HG02763 (cell line): ENCODE measurements at regions not wholly inside any gene's neighbourhood (a gene's known extent, or its start where the extent isn't known, plus 50 kb on each side); places are given as distances from the start of the nearest gene placed in this dataset.
"Not testable (repeated sequence)": the region's sequence is repeated elsewhere in the genome, so short reads cannot be mapped to it uniquely, and the experiment has no call there.

Experiments
- ATAC-seq: cut with Tn5 transposase; IDR thresholded peaks from one replicate; pipeline ENCODE4 v1.9.1; 2021; ENCODE audit warnings: mild to moderate bottlenecking, moderate library complexity; ENCODE audit not compliant: unreplicated experiment

DNA sequence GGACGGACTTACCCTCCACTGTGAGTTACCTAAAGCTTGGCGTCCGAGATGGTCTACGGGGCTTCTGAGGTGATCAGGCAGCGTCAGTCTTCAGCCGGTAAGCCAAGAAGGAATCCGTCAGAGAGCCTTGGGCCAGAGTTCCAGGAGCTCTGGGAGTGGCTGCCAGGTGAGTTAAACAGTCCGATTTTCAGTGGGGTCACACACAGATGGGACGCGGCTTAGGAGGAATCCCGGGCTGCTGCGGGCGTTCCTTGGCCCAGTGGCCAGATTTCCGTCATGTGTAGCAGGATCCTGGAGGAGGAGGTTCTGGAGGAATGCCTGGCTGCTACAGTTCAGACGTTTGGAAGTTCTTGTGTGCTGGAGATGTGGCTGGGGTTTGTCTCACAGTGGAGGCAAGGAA lies 700.7 kb upstream of the NEGR1 start:
- not testable (repeated sequence) for ATAC-seq

GRCh38 chr1:72969461-72969860 lies 687.1 kb upstream of the NEGR1 start:
- ATAC-seq, result no peak

- no peak for ATAC-seq
Observed at GRCh38 chr1:72954943-72955342, 672.6 kb upstream of the NEGR1 start.

DNA sequence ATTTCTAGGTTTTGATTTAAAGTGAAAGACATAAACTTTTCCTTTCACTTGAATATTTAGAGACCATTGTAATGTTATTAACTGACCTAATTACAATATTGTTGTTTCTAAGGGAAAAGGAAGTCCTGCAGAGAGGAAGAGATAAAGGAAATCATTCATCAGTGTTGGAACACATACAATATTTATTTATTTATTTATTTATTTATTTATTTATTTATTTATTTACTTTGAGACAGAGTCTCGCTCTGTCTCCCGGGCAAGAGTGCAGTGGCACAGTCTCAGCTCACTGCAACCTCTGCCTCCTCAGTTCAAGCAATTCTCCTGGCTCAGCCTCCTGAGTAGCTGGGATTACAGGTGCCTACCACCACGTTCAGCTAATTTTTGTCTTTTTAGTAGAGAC lies 668.6 kb upstream of the NEGR1 start:
- not testable (repeated sequence) for ATAC-seq

DNA sequence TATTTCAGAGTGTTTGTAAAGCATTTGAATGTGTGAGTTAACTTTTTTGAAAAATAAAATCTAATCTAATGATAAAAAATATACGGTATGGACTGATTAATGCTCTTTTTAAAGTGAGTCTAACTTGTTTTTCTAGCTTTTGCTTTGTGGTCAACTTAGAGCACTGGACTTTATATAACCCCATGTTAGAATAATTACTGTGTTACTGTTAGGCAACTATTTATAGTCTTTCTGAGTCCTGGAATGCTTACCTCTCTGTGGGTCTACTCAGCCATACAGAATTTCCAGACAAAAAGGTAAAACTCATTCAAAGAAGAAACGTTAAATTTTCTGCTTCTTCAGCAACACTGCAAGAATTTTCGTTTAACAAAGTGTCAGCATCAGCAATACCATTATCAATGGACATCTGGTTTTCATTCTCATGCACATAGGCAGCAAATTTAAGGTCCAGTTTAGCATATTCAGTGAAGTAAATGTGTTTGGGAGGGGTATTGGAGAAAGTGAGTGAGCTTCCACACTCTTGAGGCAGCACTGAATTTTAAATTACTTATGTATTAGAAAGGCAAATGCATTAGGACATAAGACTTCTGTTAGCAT lies 664.7 kb upstream of the NEGR1 start:
- ATAC-seq, result no peak

DNA sequence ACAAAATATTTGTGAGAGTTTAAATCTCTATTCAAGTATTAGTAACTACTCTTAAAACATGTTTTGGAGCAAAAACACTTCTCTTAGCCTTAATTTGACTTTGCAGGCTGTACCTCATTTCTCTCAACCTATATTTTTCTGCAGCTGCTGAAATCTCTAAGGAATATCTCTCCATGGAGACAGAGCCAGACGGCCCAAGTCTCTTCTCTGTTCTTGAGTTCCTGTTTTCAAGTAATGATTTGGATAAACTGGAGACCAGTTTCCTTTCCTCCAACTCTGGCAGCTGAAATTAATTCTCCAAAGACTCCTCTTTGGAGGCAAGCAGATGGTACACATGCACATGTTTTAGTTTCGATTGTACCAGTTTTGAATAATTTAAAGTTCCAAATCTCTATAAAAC lies 659.7 kb upstream of the NEGR1 start:
- no peak for ATAC-seq

DNA sequence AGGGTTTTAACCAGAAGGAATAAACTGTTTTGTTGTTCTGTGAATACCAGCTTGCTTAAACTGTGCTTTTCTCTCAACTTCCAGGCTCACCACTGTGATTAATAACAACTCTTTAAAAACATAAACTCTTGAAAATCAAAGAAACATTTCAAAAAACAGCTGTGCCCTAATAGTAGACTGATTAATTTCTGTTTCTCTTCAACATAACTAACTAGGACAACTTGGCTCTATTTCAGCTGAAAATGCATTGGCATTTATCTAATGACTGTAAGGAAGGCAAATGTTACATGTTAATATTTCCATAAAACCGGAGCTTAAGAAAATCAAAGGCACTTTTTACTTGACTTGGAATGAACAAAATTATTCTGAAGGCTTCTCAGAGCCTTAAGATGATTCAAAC lies 656.1 kb upstream of the NEGR1 start:
- no peak for ATAC-seq

GRCh38 chr1:72937905-72938304 lies 655.6 kb upstream of the NEGR1 start:
- no peak for ATAC-seq

DNA sequence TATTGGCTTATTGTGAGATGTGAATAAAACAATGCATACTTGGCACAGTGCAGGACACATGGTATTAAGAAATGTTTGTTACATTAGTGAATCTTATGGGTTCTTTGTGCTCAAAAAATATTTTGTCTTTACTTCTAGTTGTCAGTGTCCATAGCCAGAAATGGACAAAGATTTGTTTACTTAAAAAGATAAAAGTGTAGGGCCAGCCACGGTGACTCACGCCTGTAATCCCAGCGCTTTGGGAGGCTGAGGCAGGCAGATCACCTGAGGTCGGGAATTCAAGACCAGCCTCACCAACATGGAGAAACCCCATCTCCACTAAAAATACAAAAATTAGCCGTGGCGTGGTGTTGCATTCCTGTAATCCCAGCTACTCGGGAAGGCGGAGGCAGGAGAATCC lies 654.6 kb upstream of the NEGR1 start:
- ATAC-seq, result no peak

- no peak for ATAC-seq
Observed at GRCh38 chr1:72936151-72936740, 653.9 kb upstream of the NEGR1 start.

- ATAC-seq, result no peak
Observed at GRCh38 chr1:72932025-72932424, 649.7 kb upstream of the NEGR1 start.

DNA sequence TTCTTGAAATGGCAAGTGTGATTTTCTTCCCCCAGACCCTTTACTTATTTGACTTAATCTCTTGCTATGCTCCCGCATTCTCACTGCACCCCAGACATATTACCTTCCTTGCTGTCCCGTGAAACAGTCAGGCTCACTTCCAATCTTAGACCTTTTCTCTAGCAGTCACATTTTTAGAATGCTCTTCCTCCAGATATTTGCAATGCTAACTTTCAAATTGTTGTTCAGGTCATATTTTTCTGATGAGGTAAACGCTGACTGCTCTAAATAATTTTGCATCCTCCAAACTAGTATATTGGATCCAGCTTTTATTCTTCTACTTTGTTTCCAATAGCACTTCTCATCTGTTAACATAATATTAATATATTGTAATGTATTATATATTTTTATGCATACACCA lies 648.2 kb upstream of the NEGR1 start:
- ATAC-seq, result no peak

DNA sequence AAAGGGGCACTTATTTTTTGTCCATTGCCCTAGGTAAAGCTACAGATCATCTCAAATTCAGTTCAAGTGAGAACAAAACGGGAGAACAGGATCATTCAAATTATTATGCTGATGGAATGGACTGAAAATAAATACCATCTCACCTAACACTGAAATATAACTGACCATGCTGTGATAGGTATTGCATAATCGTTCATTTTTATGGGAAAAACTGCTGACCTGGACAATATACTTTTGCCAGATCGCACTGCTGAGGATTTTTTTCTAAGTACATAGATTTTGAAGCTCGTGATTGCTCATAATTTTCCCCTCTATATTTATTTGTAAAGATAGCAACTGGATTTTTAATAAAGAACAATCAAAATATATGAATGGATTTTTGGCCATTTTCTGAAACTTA lies 636.6 kb upstream of the NEGR1 start:
- no peak for ATAC-seq

- no peak for ATAC-seq
Observed at GRCh38 chr1:72917920-72918319, 635.6 kb upstream of the NEGR1 start.

- ATAC-seq, result no peak
Observed at GRCh38 chr1:72915581-72915980, 633.2 kb upstream of the NEGR1 start.

DNA sequence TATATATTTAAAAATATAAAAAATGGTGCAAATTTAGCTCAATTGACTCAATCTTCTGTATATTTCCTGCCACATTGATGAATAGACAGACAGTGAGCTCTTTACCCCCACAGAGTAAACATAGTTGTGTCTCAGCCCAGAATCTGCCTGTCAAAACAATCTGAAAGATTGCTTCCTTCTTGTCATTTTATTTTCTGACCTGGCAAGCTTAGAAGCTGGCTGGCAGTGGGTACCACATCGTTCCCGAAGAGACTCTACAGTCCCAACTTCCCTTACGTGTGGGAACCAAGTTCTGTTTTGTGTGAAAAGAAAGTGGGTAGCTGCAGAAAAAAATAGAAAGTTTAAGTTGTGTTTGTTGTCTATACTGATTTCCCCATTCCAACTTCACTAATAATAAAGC lies 629.3 kb upstream of the NEGR1 start:
- no peak for ATAC-seq

DNA sequence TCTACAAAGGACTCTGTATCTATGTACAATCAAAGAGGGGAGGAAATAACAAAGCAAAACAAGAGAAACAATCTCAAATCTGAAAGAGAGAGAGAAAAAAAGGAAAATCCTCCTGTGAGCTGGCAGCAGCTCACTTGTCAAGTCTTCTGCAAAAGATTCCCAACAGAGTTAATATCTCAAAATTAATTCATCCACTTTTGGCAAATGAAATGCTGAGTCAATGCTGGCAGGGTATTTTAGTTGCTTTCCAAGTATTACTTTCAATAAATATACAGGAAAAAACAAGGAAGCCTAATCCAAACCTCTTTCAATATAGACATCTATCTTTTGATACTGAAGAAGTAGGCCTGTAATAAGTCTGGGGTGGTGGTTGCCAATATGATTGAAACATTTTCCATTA lies 613.9 kb upstream of the NEGR1 start:
- no peak for ATAC-seq

DNA sequence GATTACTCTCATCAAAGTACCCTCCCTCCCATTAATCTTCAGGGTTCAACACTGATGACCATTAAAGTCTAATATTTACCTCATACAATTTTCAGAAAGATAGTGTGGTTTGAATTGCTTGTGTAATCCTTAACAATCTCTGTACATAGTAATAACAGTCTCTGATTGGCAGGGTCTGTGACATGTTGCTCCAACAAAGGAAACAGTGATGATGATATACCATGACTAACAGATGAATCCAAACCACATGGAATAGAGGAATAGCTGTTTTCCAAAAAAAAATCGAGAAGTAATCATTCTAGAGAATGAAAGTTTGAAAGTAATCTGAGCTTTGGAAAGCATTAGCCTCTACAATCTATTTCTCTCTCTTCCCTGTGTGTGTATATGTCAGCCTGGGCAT lies 610.1 kb upstream of the NEGR1 start:
- ATAC-seq, result no peak

DNA sequence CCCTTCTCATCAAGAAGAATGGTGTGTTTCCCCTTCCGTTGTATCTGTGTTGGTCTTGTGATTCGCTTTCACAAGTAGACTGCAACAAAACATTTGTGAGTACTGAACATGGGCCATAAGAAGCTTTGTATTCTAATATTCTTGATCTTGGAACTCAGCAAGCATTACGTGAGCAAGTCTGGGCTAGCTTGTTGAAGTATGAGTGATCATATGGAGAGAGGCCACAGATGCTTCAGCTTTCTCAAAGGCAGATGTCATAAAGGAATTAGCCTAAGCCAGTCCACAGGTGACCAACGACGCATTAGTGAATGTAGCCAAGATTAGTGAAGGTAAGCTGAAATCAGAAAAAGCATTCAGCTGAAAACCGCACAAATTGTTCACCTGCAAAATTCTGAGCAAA lies 609.6 kb upstream of the NEGR1 start:
- no peak for ATAC-seq

GRCh38 chr1:72885841-72886240 lies 603.5 kb upstream of the NEGR1 start:
- no peak for ATAC-seq

DNA sequence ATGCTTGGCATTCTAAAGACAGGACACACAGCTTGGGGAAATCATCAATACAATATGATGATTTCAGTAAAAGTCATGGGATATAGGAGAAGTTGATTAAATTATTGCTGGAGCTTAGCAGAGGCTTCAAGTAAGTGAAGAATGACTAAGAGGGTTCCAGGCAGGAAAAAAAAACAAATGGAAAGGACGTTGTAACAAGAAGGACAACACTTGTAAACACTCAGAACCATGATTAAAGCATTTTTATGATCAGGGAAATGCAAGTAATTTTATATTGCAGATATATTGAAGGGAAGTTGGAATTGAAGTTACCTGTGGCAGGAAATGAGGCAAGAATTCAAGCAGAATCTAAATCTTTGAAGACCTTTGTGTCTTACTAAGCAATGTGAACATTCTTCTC lies 602.7 kb upstream of the NEGR1 start:
- ATAC-seq, result no peak

DNA sequence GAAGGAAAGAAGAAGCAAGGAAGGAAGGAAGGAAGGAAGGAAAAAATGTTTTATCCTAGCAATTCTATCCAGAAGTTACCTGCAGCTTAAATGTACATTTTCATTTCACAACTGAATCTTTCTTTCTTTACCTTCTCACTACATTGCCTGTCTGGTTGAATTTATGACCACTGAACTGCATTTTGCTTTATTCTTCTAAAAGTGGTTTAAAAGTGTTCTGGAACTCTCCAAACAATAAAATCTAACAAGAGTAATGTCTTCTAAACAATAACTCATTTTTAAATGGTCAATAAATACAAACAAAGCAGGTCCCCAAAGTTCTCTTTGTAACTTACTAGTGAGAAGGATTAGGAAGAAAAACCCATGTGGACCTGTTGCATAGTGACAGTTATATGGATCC lies 587.5 kb upstream of the NEGR1 start:
- no peak for ATAC-seq

- ATAC-seq, result no peak
Observed at GRCh38 chr1:72869441-72869840, 587.1 kb upstream of the NEGR1 start.
